CD4-positive, alpha-beta memory T cell (primary cell): ENCODE measurements at regions not wholly inside any gene's neighbourhood (a gene's known extent, or its start where the extent isn't known, plus 50 kb on each side); places are given as distances from the start of the nearest gene placed in this dataset.

Experiments used
- CTCF ChIA-PET: fragments of 350-600 bp; sonication (Branson Sonifier 250); formaldehyde crosslinking; loops from one replicate; lab custom pipeline; 2021; ENCODE audit warnings: inconsistent platforms; ENCODE audit not compliant: partially characterized antibody; lab: Charles Lee
- POLR2A ChIA-PET: fragments of 350-600 bp; sonication (Branson Sonifier 250); formaldehyde crosslinking; loops from one replicate; lab custom pipeline; 2021; ENCODE audit not compliant: partially characterized antibody; lab: Charles Lee
- DNase-seq, 5 donors: peaks; one replicate each; pipeline versions ENCODE4 v3.0.0 to v3.0.0-alpha.2; 2020 to 2022; ENCODE audit warnings: mixed read lengths in 1 of 5
- H3K27ac ChIP-seq: one replicate; pipeline ENCODE4 v1.7.0; 2013; ENCODE audit warnings: low read depth, low read length
- H3K27me3 ChIP-seq: 2 replicates; pipeline ENCODE4 v1.7.0; 2013; ENCODE audit warnings: mild to moderate bottlenecking, low read length, moderate library complexity; ENCODE audit not compliant: insufficient read depth
- H3K36me3 ChIP-seq: 2 replicates; pipeline ENCODE4 v1.7.0; 2013; ENCODE audit warnings: mild to moderate bottlenecking, low read length, moderate library complexity; ENCODE audit not compliant: insufficient read depth
- H3K4me1 ChIP-seq: 2 replicates; pipeline ENCODE4 v1.7.0; 2013; ENCODE audit warnings: mild to moderate bottlenecking, low read length, moderate library complexity; ENCODE audit not compliant: insufficient read depth
- H3K4me3 ChIP-seq, 2 donors: one replicate each; pipeline ENCODE4 v1.7.0; 2013; ENCODE audit warnings: low read length in 2 of 2, mild to moderate bottlenecking in 1 of 2
- H3K9me3 ChIP-seq, 2 donors: one replicate each; pipeline ENCODE4 v1.7.0; 2013; ENCODE audit warnings: low read length in 2 of 2, control low read depth in 1 of 2; ENCODE audit not compliant: control insufficient read depth in 1 of 2
- H3K27ac Mint-ChIP-seq, 7 donors: one replicate each; pipeline ENCODE4 v1.8.0; 2020 to 2021; ENCODE audit warnings: mixed read lengths in 7 of 7, mild to moderate bottlenecking in 6 of 7, inconsistent platforms in 3 of 7, moderate library complexity in 3 of 7
- H3K27me3 Mint-ChIP-seq, 2 donors: one replicate each; pipeline ENCODE4 v1.8.0; 2020 to 2021; ENCODE audit warnings: mixed read lengths in 2 of 2
- H3K36me3 Mint-ChIP-seq, 2 donors: one replicate each; pipeline ENCODE4 v1.8.0; 2020 to 2021; ENCODE audit warnings: mixed read lengths in 2 of 2, inconsistent platforms in 1 of 2, mild to moderate bottlenecking in 1 of 2
- H3K4me1 Mint-ChIP-seq, 4 donors: one replicate each; pipeline ENCODE4 v1.8.0; 2020 to 2021; ENCODE audit warnings: mixed read lengths in 4 of 4, mild to moderate bottlenecking in 1 of 4
- H3K4me3 Mint-ChIP-seq, 8 donors: one replicate each; pipeline ENCODE4 v1.8.0; 2020 to 2021; ENCODE audit warnings: mixed read lengths in 8 of 8, mild to moderate bottlenecking in 7 of 8, moderate library complexity in 6 of 8, inconsistent platforms in 3 of 8
- H3K9me3 Mint-ChIP-seq, 8 donors: one replicate each; pipeline ENCODE4 v1.8.0; 2020 to 2021; ENCODE audit warnings: mixed read lengths in 8 of 8, mild to moderate bottlenecking in 5 of 8, inconsistent platforms in 3 of 8, moderate library complexity in 1 of 8
- intact Hi-C: fragments of 100-400 bp; cut with micrococcal nuclease; formaldehyde crosslinking; loops from one replicate; pipeline ENCODE4 v1.15.1; 2023

DNA sequence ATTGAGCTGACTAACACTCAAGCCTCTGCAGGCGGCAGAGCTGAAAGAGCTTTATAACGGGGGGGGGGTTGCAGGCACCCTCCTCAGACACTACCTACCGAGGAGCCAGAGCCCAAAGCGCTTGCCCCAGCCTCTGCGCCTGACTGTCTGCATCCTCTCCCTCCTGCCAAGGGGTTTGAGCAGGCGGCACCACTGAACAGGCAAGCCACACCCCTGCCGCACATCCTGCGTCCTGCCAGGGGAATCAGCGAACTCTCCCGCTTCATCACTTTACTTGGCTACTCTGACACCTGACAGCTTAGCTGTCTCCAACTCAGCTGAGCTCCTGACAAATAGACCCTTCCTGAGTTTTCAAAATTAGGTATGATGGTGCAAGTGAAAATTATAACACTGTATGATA is 432.6 kb upstream of the ANKRD30A start:
- CTCF ChIA-PET: no interaction called here

DNA sequence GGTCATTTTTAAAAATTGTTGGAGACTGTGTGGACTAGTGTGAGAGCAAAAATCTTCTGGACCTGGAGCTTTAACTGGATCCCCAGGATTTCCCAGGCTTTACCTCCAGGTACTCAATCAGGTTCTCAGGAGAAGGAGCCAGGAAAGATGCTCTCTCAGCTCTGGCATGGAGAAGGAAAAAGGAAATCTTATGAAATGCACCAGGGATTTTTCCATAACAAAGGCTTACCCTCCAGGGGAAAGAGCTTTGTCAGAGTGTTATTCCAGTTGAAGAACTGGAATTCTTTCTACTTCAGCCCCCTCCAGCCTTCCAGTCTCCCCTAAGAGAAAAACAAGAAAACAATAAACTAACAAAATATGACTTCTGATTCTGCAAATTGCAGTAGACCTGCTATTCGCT is 436.7 kb upstream of the ANKRD30A start:
- intact Hi-C loops: no loop called here
- Histone ChIP-seq H3K4me3 (no peak overlapping the region), H3K27me3 (no peaks in the 10 kb centered on the region), H3K4me1 (no peaks in the 10 kb centered on the region), H3K36me3 (no peaks in the 10 kb centered on the region), H3K27ac (no peak overlapping the region), H3K9me3 (no peaks in the 10 kb centered on the region)
- no peaks in the 10 kb centered on the region for H3K4me1 Mint-ChIP-seq
- no peak overlapping the region for H3K27ac Mint-ChIP-seq
- peaks cover 0 to 10% (median 5%) of the 10 kb centered on the region in 8 donors for H3K9me3 Mint-ChIP-seq
- no peaks in the 10 kb centered on the region for H3K27me3 Mint-ChIP-seq
- POLR2A ChIA-PET: no interaction called here
- no peaks in the 10 kb centered on the region for H3K36me3 Mint-ChIP-seq
- CTCF ChIA-PET: no interaction called here
- no peak overlapping the region for H3K4me3 Mint-ChIP-seq
- DNase-seq: no peak

More for the DNA sequence above, 432.6 kb upstream of the ANKRD30A start:
- no peak overlapping the region for H3K4me3 ChIP-seq
- intact Hi-C loops: no loop called here
- H3K9me3 Mint-ChIP-seq: peaks cover 0 to 14% (median 7%) of the 10 kb centered on the region in 8 donors
- no peaks in the 10 kb centered on the region for H3K36me3 ChIP-seq
- H3K27me3 ChIP-seq: no peaks in the 10 kb centered on the region
- H3K27ac ChIP-seq: no peak overlapping the region
- no peak overlapping the region for H3K27ac Mint-ChIP-seq
- no peak for DNase-seq
- no peaks in the 10 kb centered on the region for H3K4me1 Mint-ChIP-seq
- no peak overlapping the region for H3K4me3 Mint-ChIP-seq
- no peaks in the 10 kb centered on the region for H3K27me3 Mint-ChIP-seq
- H3K9me3 ChIP-seq: no peaks in the 10 kb centered on the region
- H3K4me1 ChIP-seq: no peaks in the 10 kb centered on the region
- POLR2A ChIA-PET: no interaction called here
- no peaks in the 10 kb centered on the region for H3K36me3 Mint-ChIP-seq

- CTCF ChIA-PET: no interaction called here
- no peaks in the 10 kb centered on the region for H3K27me3 Mint-ChIP-seq
- H3K4me3 Mint-ChIP-seq: no peak overlapping the region
- H3K36me3 ChIP-seq: no peaks in the 10 kb centered on the region
- H3K27ac Mint-ChIP-seq: no peak overlapping the region
- no peak overlapping the region for H3K4me3 ChIP-seq
- intact Hi-C loops: no loop called here
- H3K9me3 Mint-ChIP-seq: peaks cover 0 to 4% (median under 1%) of the 10 kb centered on the region in 8 donors
- DNase-seq: no peak
- POLR2A ChIA-PET: no interaction called here
- H3K27ac ChIP-seq: no peak overlapping the region
- no peaks in the 10 kb centered on the region for H3K4me1 ChIP-seq
- no peaks in the 10 kb centered on the region for H3K4me1 Mint-ChIP-seq
- H3K9me3 ChIP-seq: no peaks in the 10 kb centered on the region
- no peaks in the 10 kb centered on the region for H3K27me3 ChIP-seq
- no peaks in the 10 kb centered on the region for H3K36me3 Mint-ChIP-seq
Observed at GRCh38 chr10:36683421-36683820, 442.0 kb upstream of the ANKRD30A start.

GRCh38 chr10:36681751-36682632 is 443.4 kb upstream of the ANKRD30A start:
- no peak for DNase-seq
- H3K27me3 ChIP-seq: no peaks in the 10 kb centered on the region
- ChIA-PET POLR2A (no interaction called here), CTCF (no interaction called here)
- H3K4me1 ChIP-seq: no peaks in the 10 kb centered on the region
- Mint-ChIP-seq H3K27ac (no peak overlapping the region), H3K36me3 (no peaks in the 10 kb centered on the region), H3K27me3 (no peaks in the 10 kb centered on the region), H3K4me3 (no peak overlapping the region), H3K9me3 (peaks cover 0 to 2% (median 0%) of the 10 kb centered on the region in 8 donors), H3K4me1 (no peaks in the 10 kb centered on the region)
- no peaks in the 10 kb centered on the region for H3K9me3 ChIP-seq
- intact Hi-C loops: no loop called here
- H3K4me3 ChIP-seq: no peak overlapping the region
- no peaks in the 10 kb centered on the region for H3K36me3 ChIP-seq
- no peak overlapping the region for H3K27ac ChIP-seq

- H3K4me1 Mint-ChIP-seq: no peaks in the 10 kb centered on the region
- intact Hi-C loops: no loop called here
- peaks cover 0 to 4% (median 2%) of the 10 kb centered on the region in 8 donors for H3K9me3 Mint-ChIP-seq
- no peak overlapping the region for H3K4me3 Mint-ChIP-seq
- Histone ChIP-seq H3K4me3 (no peak overlapping the region), H3K4me1 (no peaks in the 10 kb centered on the region), H3K27ac (no peak overlapping the region), H3K36me3 (no peaks in the 10 kb centered on the region), H3K9me3 (no peaks in the 10 kb centered on the region), H3K27me3 (no peaks in the 10 kb centered on the region)
- no peaks in the 10 kb centered on the region for H3K27me3 Mint-ChIP-seq
- no peak for DNase-seq
- H3K36me3 Mint-ChIP-seq: no peaks in the 10 kb centered on the region
- H3K27ac Mint-ChIP-seq: no peak overlapping the region
- ChIA-PET CTCF (no interaction called here), POLR2A (no interaction called here)
Observed at GRCh38 chr10:36679554-36679953, 445.8 kb upstream of the ANKRD30A start.

- DNase-seq: no peak
- Mint-ChIP-seq H3K9me3 (peaks cover 0 to 4% (median 2%) of the 10 kb centered on the region in 8 donors), H3K27ac (no peak overlapping the region), H3K27me3 (no peaks in the 10 kb centered on the region), H3K36me3 (no peaks in the 10 kb centered on the region), H3K4me1 (no peaks in the 10 kb centered on the region), H3K4me3 (no peak overlapping the region)
- Histone ChIP-seq H3K27me3 (no peaks in the 10 kb centered on the region), H3K4me3 (no peak overlapping the region), H3K9me3 (no peaks in the 10 kb centered on the region), H3K27ac (no peak overlapping the region), H3K36me3 (no peaks in the 10 kb centered on the region), H3K4me1 (no peaks in the 10 kb centered on the region)
- intact Hi-C loops: no loop called here
- POLR2A ChIA-PET: no interaction called here
- CTCF ChIA-PET: no interaction called here
Observed at GRCh38 chr10:36677431-36677768, 448.0 kb upstream of the ANKRD30A start.

GRCh38 chr10:36676756-36677430 is 448.5 kb upstream of the ANKRD30A start:
- intact Hi-C loops: no loop called here
- Mint-ChIP-seq H3K27me3 (no peaks in the 10 kb centered on the region), H3K9me3 (peaks cover 0 to 4% (median 2%) of the 10 kb centered on the region in 8 donors), H3K36me3 (no peaks in the 10 kb centered on the region), H3K4me1 (no peaks in the 10 kb centered on the region), H3K27ac (no peak overlapping the region), H3K4me3 (no peak overlapping the region)
- DNase-seq: no peak
- Histone ChIP-seq H3K4me3 (no peak overlapping the region), H3K4me1 (no peaks in the 10 kb centered on the region), H3K36me3 (no peaks in the 10 kb centered on the region), H3K27me3 (no peaks in the 10 kb centered on the region), H3K27ac (no peak overlapping the region), H3K9me3 (no peaks in the 10 kb centered on the region)
- ChIA-PET POLR2A (no interaction called here), CTCF (no interaction called here)
